ENCODE measurements at regions not wholly inside any gene's neighbourhood (a gene's known extent, or its start where the extent isn't known, plus 50 kb on each side); places are given as distances from the start of the nearest gene placed in this dataset.

DNA sequence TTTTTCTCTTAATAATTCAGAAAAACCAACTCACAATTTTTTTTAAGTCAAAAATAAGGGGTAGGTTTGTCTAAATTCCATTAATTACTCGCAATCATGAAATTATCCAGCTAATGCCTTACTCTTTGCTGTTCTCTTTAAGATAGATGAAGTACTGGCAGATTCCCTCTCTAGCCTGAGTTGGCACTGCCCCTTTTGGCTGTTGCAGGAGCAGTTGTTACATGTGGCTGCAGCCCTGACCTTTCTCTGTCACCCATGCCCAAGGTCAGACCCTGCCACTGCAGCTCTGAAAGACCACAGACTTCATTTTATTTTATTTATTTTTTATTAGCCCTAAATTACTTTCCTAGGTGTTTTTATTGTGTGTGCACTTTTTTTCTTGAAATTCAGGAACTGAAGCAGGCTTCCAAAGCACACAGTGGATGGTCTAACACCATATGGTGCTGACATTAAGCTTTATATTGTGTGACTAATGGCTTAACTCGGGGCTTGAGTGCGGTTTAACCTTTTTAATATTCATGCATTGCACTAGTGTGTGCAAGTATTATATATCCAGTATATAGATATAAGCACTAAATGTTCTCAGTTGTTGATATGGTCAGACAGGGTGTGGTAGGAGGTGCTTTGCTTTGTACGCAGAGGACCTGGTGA lies 313.0 kb downstream of the CDH2 start:
- no peak overlapping the region for H3K27ac ChIP-seq
- intact Hi-C loops (cut with DNase I; ENCODE audit: low total_unique reads): no loop called here
- 48 to 74% (median 59%) methylated on average over 4 of the region's 4 CpGs for WGBS, 5 donors
- no peak for DNase-seq
- no peak overlapping the region for H3K4me3 ChIP-seq
- no peaks in the 10 kb centered on the region for H3K9me3 ChIP-seq
- no peak for TF ChIP-seq POLR2A (IDR thresholded peaks at IDR 0.05)
- TF ChIP-seq EP300 (IDR thresholded peaks at IDR 0.05): no peak
- TF ChIP-seq POLR2AphosphoS5 (IDR thresholded peaks at IDR 0.05): no peak
- TF ChIP-seq, protein P1, sequence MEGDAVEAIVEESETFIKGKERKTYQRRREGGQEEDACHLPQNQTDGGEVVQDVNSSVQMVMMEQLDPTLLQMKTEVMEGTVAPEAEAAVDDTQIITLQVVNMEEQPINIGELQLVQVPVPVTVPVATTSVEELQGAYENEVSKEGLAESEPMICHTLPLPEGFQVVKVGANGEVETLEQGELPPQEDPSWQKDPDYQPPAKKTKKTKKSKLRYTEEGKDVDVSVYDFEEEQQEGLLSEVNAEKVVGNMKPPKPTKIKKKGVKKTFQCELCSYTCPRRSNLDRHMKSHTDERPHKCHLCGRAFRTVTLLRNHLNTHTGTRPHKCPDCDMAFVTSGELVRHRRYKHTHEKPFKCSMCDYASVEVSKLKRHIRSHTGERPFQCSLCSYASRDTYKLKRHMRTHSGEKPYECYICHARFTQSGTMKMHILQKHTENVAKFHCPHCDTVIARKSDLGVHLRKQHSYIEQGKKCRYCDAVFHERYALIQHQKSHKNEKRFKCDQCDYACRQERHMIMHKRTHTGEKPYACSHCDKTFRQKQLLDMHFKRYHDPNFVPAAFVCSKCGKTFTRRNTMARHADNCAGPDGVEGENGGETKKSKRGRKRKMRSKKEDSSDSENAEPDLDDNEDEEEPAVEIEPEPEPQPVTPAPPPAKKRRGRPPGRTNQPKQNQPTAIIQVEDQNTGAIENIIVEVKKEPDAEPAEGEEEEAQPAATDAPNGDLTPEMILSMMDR (IDR thresholded peaks at IDR 0.05): no peak
- H3K27me3 ChIP-seq: no peaks in the 10 kb centered on the region
- H3K36me3 ChIP-seq: no peaks in the 10 kb centered on the region
- H3K4me1 ChIP-seq: peaks cover 0 to 7% (median 0%) of the 10 kb centered on the region in 4 donors

DNA sequence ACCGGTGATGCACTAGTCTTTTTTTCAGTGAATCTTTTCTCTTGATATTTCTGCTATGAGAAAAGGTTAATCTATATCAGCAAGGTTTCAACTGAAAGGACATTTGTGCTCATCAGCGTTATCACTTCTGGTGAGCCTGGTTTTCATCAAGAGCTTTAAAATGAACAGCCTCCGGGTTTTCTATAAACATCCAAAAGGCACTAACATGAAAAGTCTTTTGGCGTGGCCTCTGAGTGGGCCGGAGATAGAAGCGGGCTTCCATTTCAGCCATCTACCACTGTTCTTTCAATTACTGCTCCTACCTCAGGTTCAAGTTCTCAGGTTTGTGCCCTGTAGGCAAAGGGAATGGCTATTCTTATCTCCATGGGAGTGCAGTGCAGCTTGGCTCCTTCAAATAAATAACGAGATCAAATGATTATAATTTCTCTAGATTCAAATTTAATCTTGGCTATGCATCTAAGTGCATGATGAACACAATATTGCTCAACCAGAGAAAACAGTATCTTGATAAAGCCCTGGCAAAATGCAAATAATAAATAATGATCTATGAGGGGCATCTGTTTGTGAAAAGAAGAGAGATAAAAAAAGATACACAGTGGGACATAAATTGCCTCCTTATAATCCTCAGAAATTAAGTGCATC lies 314.8 kb downstream of the CDH2 start:
- DNase-seq: no peak
- Histone ChIP-seq H3K27ac (no peak overlapping the region), H3K4me3 (no peak overlapping the region), H3K9me3 (no peaks in the 10 kb centered on the region), H3K36me3 (no peaks in the 10 kb centered on the region), H3K27me3 (no peaks in the 10 kb centered on the region), H3K4me1 (peaks cover 0 to 7% (median 0%) of the 10 kb centered on the region in 4 donors)
- intact Hi-C loops (cut with DNase I; ENCODE audit: low total_unique reads): no loop called here
- 77 to 82% (median 79%) methylated on average over 7 of the region's 7 CpGs for WGBS, 5 donors
- TF ChIP-seq POLR2AphosphoS5 (IDR thresholded peaks at IDR 0.05): no peak
- TF ChIP-seq, protein P1 (IDR thresholded peaks at IDR 0.05): no peak
- TF ChIP-seq POLR2A (IDR thresholded peaks at IDR 0.05): no peak
- no peak for TF ChIP-seq EP300 (IDR thresholded peaks at IDR 0.05)

DNA sequence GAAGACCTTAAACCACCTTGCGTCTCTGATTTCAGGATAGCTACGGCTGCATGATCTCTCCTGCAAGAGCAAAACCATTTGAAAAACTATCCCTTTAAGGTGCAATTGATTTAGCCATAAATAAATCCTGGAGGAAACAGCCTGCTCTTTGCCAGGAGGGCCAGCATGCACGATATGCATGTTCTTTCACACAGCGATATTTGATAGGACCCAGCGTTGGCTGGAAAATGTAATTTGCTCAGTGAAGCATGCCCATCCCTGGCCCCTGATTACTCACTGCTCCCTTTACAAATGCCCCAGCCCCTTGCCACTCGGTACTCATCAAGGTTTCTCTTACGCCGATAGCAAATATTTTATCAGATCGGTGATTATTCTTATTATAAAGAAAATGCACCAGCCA lies 315.4 kb downstream of the CDH2 start:
- intact Hi-C loops (cut with DNase I; ENCODE audit: low total_unique reads): no loop called here
- WGBS, 5 donors: 76 to 94% (median 90%) methylated on average over 9 of the region's 9 CpGs
- peak in 1 of 2 donors; percentile 9 for DNase-seq

GRCh38 chr18:27860701-27861107 lies 316.2 kb downstream of the CDH2 start:
- no peaks in the 10 kb centered on the region for H3K9me3 ChIP-seq
- peak in 1 of 2 donors; percentile 16 for DNase-seq
- no peak overlapping the region for H3K27ac ChIP-seq
- intact Hi-C loops (cut with DNase I; ENCODE audit: low total_unique reads): no loop called here
- no peaks in the 10 kb centered on the region for H3K36me3 ChIP-seq
- H3K4me3 ChIP-seq: no peak overlapping the region
- WGBS, 5 donors: 16 to 30% (median 18%) methylated on average over 4 of the region's 4 CpGs
- no peak for TF ChIP-seq POLR2AphosphoS5 (IDR thresholded peaks at IDR 0.05)
- TF ChIP-seq, protein P1 (IDR thresholded peaks at IDR 0.05): no peak
- no peak for TF ChIP-seq EP300 (IDR thresholded peaks at IDR 0.05)
- TF ChIP-seq POLR2A (IDR thresholded peaks at IDR 0.05): no peak
- peaks cover 0 to 7% (median 0%) of the 10 kb centered on the region in 4 donors for H3K4me1 ChIP-seq
- no peaks in the 10 kb centered on the region for H3K27me3 ChIP-seq

More for the DNA sequence above, 315.4 kb downstream of the CDH2 start:
- H3K4me1 ChIP-seq: peaks cover 0 to 7% (median 0%) of the 10 kb centered on the region in 4 donors
- H3K27ac ChIP-seq: no peak overlapping the region
- H3K4me3 ChIP-seq: no peak overlapping the region
- H3K27me3 ChIP-seq: no peaks in the 10 kb centered on the region
- no peaks in the 10 kb centered on the region for H3K9me3 ChIP-seq
- no peaks in the 10 kb centered on the region for H3K36me3 ChIP-seq
- no peak for TF ChIP-seq POLR2AphosphoS5 (IDR thresholded peaks at IDR 0.05)
- no peak for TF ChIP-seq EP300 (IDR thresholded peaks at IDR 0.05)
- TF ChIP-seq POLR2A (IDR thresholded peaks at IDR 0.05): no peak
- TF ChIP-seq, protein P1 (IDR thresholded peaks at IDR 0.05): no peak
